MM.1S (cell line): ENCODE measurements at regions not wholly inside any gene's neighbourhood (a gene's known extent, or its start where the extent isn't known, plus 50 kb on each side); places are given as distances from the start of the nearest gene placed in this dataset.

ENCODE experiments used
- EZH2phosphoT487 ChIP-seq: fragments of 300-600 bp; sonication (generic); IDR thresholded peaks from 2 replicates; pipeline ENCODE4 v1.6.1; 2018; ENCODE audit warnings: antibody characterized with exemption, low read length
- TF ChIP-seq, protein P1 (sequence below): fragments of 300-600 bp; sonication (generic); IDR thresholded peaks from 2 replicates; pipeline ENCODE4 v1.5.1; 2016; ENCODE audit warnings: antibody characterized with exemption, low read length, mixed read lengths

DNA sequence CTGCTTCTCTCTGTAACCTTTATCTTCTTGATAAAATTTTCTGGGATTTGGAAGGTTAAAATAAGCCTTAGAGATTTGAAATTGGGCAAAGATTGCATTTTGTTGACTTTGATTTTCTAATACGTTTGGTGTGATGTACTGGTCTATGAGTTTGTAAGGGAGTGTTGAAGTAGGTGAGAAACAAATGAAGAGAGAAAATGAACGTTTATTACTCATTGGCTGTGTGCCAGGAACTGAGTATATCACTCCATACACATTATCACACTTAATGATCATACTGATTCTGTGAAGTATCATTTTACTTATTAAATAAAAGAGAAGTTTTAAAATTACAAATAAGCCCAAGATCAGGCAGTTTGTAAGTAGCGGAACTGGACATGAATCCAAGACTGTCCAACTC is 795.1 kb upstream of the ZEB2 start:
- TF ChIP-seq, protein P1, sequence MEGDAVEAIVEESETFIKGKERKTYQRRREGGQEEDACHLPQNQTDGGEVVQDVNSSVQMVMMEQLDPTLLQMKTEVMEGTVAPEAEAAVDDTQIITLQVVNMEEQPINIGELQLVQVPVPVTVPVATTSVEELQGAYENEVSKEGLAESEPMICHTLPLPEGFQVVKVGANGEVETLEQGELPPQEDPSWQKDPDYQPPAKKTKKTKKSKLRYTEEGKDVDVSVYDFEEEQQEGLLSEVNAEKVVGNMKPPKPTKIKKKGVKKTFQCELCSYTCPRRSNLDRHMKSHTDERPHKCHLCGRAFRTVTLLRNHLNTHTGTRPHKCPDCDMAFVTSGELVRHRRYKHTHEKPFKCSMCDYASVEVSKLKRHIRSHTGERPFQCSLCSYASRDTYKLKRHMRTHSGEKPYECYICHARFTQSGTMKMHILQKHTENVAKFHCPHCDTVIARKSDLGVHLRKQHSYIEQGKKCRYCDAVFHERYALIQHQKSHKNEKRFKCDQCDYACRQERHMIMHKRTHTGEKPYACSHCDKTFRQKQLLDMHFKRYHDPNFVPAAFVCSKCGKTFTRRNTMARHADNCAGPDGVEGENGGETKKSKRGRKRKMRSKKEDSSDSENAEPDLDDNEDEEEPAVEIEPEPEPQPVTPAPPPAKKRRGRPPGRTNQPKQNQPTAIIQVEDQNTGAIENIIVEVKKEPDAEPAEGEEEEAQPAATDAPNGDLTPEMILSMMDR: no peak
- TF ChIP-seq EZH2phosphoT487: no peak
